H1 (cell line): ENCODE measurements at regions not wholly inside any gene's neighbourhood (a gene's known extent, or its start where the extent isn't known, plus 50 kb on each side); places are given as distances from the start of the nearest gene placed in this dataset.

Experiments used
- CTCF ChIA-PET: fragments of 300-600 bp; sonication (Branson Sonifier 250); formaldehyde crosslinking; loops from one replicate; lab custom pipeline; 2021; ENCODE audit not compliant: partially characterized antibody; lab: Charles Lee
- POLR2A ChIA-PET: fragments of 300-600 bp; sonication (Branson Sonifier 250); formaldehyde crosslinking; loops from one replicate; lab custom pipeline; 2021; ENCODE audit warnings: inconsistent platforms; ENCODE audit not compliant: partially characterized antibody; lab: Charles Lee
- DNase-seq, 2 experiments: peaks; one replicate each; pipeline versions ENCODE4 v3.0.0 to v3.0.0-alpha.2; 2010 to 2022; ENCODE audit warnings: low spot score in 2 of 2, low read depth in 1 of 2, mixed read lengths in 1 of 2
- FAIRE-seq: peaks from 2 replicates; lab custom pipeline; 2011; peaks lifted over from hg19 to GRCh38; lab: Jason Lieb, UNC
- H2AFZ ChIP-seq: 2 replicates; pipeline ENCODE4 v1.8.1; 2012; ENCODE audit warnings: low read length, inconsistent platforms
- H2AK5ac ChIP-seq: 2 replicates; pipeline ENCODE4 v1.6.1; 2013; ENCODE audit warnings: low read depth, low read length
- H2BK120ac ChIP-seq: replicated peaks from 2 replicates; pipeline ENCODE3; 2013; ENCODE audit warnings: low read depth, low read length, inconsistent platforms
- H2BK12ac ChIP-seq: 2 replicates; pipeline ENCODE4 v1.6.1; 2013; ENCODE audit warnings: low read depth, low read length
- H2BK15ac ChIP-seq: 2 replicates; pipeline ENCODE4 v1.6.1; 2013; ENCODE audit warnings: low read length
- H2BK20ac ChIP-seq: 2 replicates; pipeline ENCODE4 v1.6.1; 2013; ENCODE audit warnings: low read length
- H2BK5ac ChIP-seq: 2 replicates; pipeline ENCODE4 v1.6.1; 2013; ENCODE audit warnings: low read depth, low read length
- H3K14ac ChIP-seq: 2 replicates; pipeline ENCODE4 v1.6.1; 2013; ENCODE audit warnings: inconsistent platforms; ENCODE audit not compliant: insufficient read length
- H3K18ac ChIP-seq: 2 replicates; pipeline ENCODE4 v1.6.1; 2013; ENCODE audit warnings: low read length; ENCODE audit errors: extremely low read depth
- H3K23ac ChIP-seq: 2 replicates; pipeline ENCODE4 v1.6.1; 2013; ENCODE audit warnings: inconsistent platforms; ENCODE audit not compliant: insufficient read length
- H3K23me2 ChIP-seq: 2 replicates; pipeline ENCODE4 v1.6.1; 2013; ENCODE audit warnings: low read depth, low read length
- H3K27ac ChIP-seq: 2 replicates; pipeline ENCODE4 v1.6.1; 2011; ENCODE audit warnings: low read depth, low read length, inconsistent platforms
- H3K27me3 ChIP-seq, 4 experiments: replicated peaks in 1 of 4; 1 replicate in 1 of 4; 2 replicates in 3 of 4; pipeline versions ENCODE4 v1.6.1 to v1.8.1; 2011 to 2013; ENCODE audit warnings: low read length in 3 of 4, mild to moderate bottlenecking in 3 of 4, inconsistent platforms in 2 of 4, mixed read lengths in 2 of 4, moderate library complexity in 1 of 4; ENCODE audit not compliant: control insufficient read depth in 3 of 4, insufficient read depth in 3 of 4; ENCODE audit errors: extremely low read depth in 1 of 4
- H3K36me3 ChIP-seq, 4 experiments: 2 replicates each; pipeline versions ENCODE4 v1.6.1 to v1.8.1; 2011 to 2013; ENCODE audit warnings: mild to moderate bottlenecking in 4 of 4, low read length in 3 of 4, moderate library complexity in 2 of 4, control low read depth in 1 of 4, inconsistent platforms in 1 of 4; ENCODE audit not compliant: insufficient read depth in 4 of 4, control insufficient read depth in 2 of 4
- H3K4ac ChIP-seq: replicated peaks from 2 replicates; pipeline ENCODE3; 2013; ENCODE audit warnings: low read length, low read depth, mixed read lengths, inconsistent platforms; ENCODE audit not compliant: insufficient read length
- H3K4me1 ChIP-seq, 4 experiments: replicated peaks in 1 of 4; 1 replicate in 1 of 4; 2 replicates in 3 of 4; pipeline versions ENCODE4 v1.6.1 to v1.8.1; 2011 to 2013; ENCODE audit warnings: low read length in 3 of 4, inconsistent platforms in 2 of 4, mixed read lengths in 1 of 4; ENCODE audit not compliant: insufficient read depth in 4 of 4, control insufficient read depth in 3 of 4
- H3K4me2 ChIP-seq, 2 experiments: 2 replicates each; pipeline versions ENCODE4 v1.6.1 to v1.8.1; 2011 to 2013; ENCODE audit warnings: low read depth in 2 of 2, low read length in 2 of 2, control low read depth in 1 of 2, inconsistent platforms in 1 of 2, mild to moderate bottlenecking in 1 of 2; ENCODE audit not compliant: insufficient read depth in 1 of 2
- H3K4me3 ChIP-seq, 4 experiments: fragments of 200-600, 300-600 bp in 1 of 4; sonication (generic), shearing (Covaris generic), sonication (Bioruptor Twin) in 1 of 4; 2 replicates each; pipeline versions ENCODE4 v1.5.1 to v1.8.1; 2011 to 2016; ENCODE audit warnings: low read length in 4 of 4, low read depth in 3 of 4, control low read depth in 2 of 4, inconsistent platforms in 2 of 4, mild to moderate bottlenecking in 2 of 4, mixed read lengths in 1 of 4, moderate library complexity in 1 of 4; ENCODE audit not compliant: insufficient read depth in 2 of 4; ENCODE audit errors: extremely low read depth in 1 of 4
- H3K56ac ChIP-seq: replicated peaks from 2 replicates; pipeline ENCODE3; 2013; ENCODE audit warnings: low read depth, mild to moderate bottlenecking, mixed read lengths, low read length, inconsistent platforms; ENCODE audit not compliant: insufficient read length
- H3K79me1 ChIP-seq: 2 replicates; pipeline ENCODE4 v1.6.1; 2013; ENCODE audit warnings: low read depth, low read length, control low read depth
- H3K79me2 ChIP-seq, 2 experiments: 2 replicates each; pipeline versions ENCODE4 v1.6.1 to v1.8.1; 2012 to 2013; ENCODE audit warnings: low read length in 2 of 2, mild to moderate bottlenecking in 2 of 2, inconsistent platforms in 1 of 2; ENCODE audit not compliant: insufficient read depth in 2 of 2, control insufficient read depth in 1 of 2
- H3K9ac ChIP-seq, 4 experiments: replicated peaks in 1 of 4; 1 replicate in 1 of 4; 2 replicates in 3 of 4; pipeline versions ENCODE4 v1.6.1 to v1.8.1; 2011 to 2013; ENCODE audit warnings: low read depth in 3 of 4, low read length in 3 of 4, control low read depth in 2 of 4, mild to moderate bottlenecking in 2 of 4, moderate library complexity in 2 of 4, inconsistent platforms in 1 of 4; ENCODE audit errors: extremely low read depth in 1 of 4
- H3K9me3 ChIP-seq, 2 experiments: 2 replicates each; pipeline versions ENCODE4 v1.6.1 to v1.8.1; 2012 to 2013; ENCODE audit warnings: mild to moderate bottlenecking in 2 of 2, moderate library complexity in 2 of 2, control low read depth in 1 of 2, inconsistent platforms in 1 of 2, low read depth in 1 of 2, low read length in 1 of 2, mixed read lengths in 1 of 2; ENCODE audit not compliant: insufficient read depth in 2 of 2
- H4K20me1 ChIP-seq, 2 experiments: replicated peaks in 1 of 2; 2 replicates each; pipeline versions ENCODE3 to v1.8.1; 2011 to 2013; ENCODE audit warnings: inconsistent platforms in 2 of 2, low read length in 2 of 2, mild to moderate bottlenecking in 1 of 2; ENCODE audit not compliant: insufficient read depth in 2 of 2, control insufficient read depth in 1 of 2
- H4K5ac ChIP-seq: 2 replicates; pipeline ENCODE4 v1.6.1; 2013; ENCODE audit warnings: low read length, low read depth, mixed read lengths, inconsistent platforms; ENCODE audit not compliant: insufficient read length
- H4K8ac ChIP-seq: 2 replicates; pipeline ENCODE4 v1.8.0; 2013; ENCODE audit warnings: mild to moderate bottlenecking, moderate library complexity, low read length, inconsistent platforms; ENCODE audit not compliant: insufficient read depth; ENCODE audit errors: extremely low read depth
- H4K91ac ChIP-seq: replicated peaks from 2 replicates; pipeline ENCODE3; 2013; ENCODE audit warnings: low read length, mixed read lengths, inconsistent platforms; ENCODE audit not compliant: insufficient read length
- BRCA1 ChIP-seq: IDR thresholded peaks from 2 replicates; pipeline ENCODE4 v1.6.1; 2012; ENCODE audit warnings: low read depth, low read length, improper control_type of control experiment
- CTCF ChIP-seq, 3 experiments: IDR thresholded peaks; 1 replicate in 2 of 3; 2 replicates in 1 of 3; pipeline versions ENCODE4 v1.5.1 to v1.6.1; 2011; ENCODE audit warnings: low read length in 3 of 3, mild to moderate bottlenecking in 3 of 3, inconsistent platforms in 2 of 3, low read depth in 1 of 3, moderate library complexity in 1 of 3; ENCODE audit not compliant: insufficient read depth in 1 of 3; ENCODE audit errors: control extremely low read depth in 1 of 3
- EGR1 ChIP-seq: IDR thresholded peaks from 2 replicates; pipeline ENCODE4 v1.6.1; 2011; ENCODE audit warnings: low read depth, low read length, borderline replicate concordance
- EP300 ChIP-seq, 2 experiments: IDR thresholded peaks; 1 replicate in 1 of 2; 2 replicates in 1 of 2; pipeline ENCODE4 v1.6.1; 2011 to 2012; ENCODE audit warnings: low read depth in 2 of 2, low read length in 2 of 2, mild to moderate bottlenecking in 2 of 2, borderline replicate concordance in 1 of 2, inconsistent platforms in 1 of 2, moderate library complexity in 1 of 2
- JUND ChIP-seq: IDR thresholded peaks from 2 replicates; pipeline ENCODE4 v1.6.1; 2011; ENCODE audit warnings: mild to moderate bottlenecking, improper control_type of control experiment, low read length
- KDM5A ChIP-seq: fragments of 200-600 bp; IDR thresholded peaks from 2 replicates; pipeline ENCODE4 v1.7.1; 2012; ENCODE audit warnings: mild to moderate bottlenecking, low read length, inconsistent platforms, mixed read lengths
- NANOG ChIP-seq: IDR thresholded peaks from 2 replicates; pipeline ENCODE4 v1.6.1; 2011; ENCODE audit warnings: low read length, low read depth, mild to moderate bottlenecking, inconsistent platforms; ENCODE audit not compliant: insufficient read depth, poor library complexity, severe bottlenecking
- POU5F1 ChIP-seq: IDR thresholded peaks from 2 replicates; pipeline ENCODE4 v1.6.1; 2011; ENCODE audit warnings: low read depth, mild to moderate bottlenecking, low read length, moderate library complexity
- WGBS, 2 experiments: shearing (Covaris generic) in 1 of 2; methylation state at CpG; one replicate each; pipeline versions ENCODE4 v1.1.6 to v1.1.7; 2013 to 2015; ENCODE audit warnings: low lambda C conversion rate in 2 of 2, mixed read lengths in 2 of 2, inconsistent platforms in 1 of 2, low coverage in 1 of 2, missing lambda C conversion rate in 1 of 2; ENCODE audit not compliant: insufficient replicate concordance in 2 of 2, insufficient coverage in 1 of 2, insufficient read length in 1 of 2; ENCODE audit errors: extremely low coverage in 1 of 2, missing lambda C conversion rate in 1 of 2; 5-methylcytosine and 5-hydroxymethylcytosine counted together
- TF ChIP-seq, protein P1 (sequence below): IDR thresholded peaks from 2 replicates; pipeline ENCODE4 v1.6.1; 2011; ENCODE audit warnings: low read length, improper control_type of control experiment

GRCh38 chr10:53006663-53007526 is 234.3 kb upstream of the MBL2 start:
- POLR2A ChIA-PET: no interaction called here
- no peak overlapping the region for H3K9ac ChIP-seq
- no peak for DNase-seq
- no peak overlapping the region for H3K14ac ChIP-seq
- H4K8ac ChIP-seq: no peak overlapping the region
- no peak for FAIRE-seq
- no peak overlapping the region for H2AK5ac ChIP-seq
- H2BK120ac ChIP-seq: no peak overlapping the region
- H3K56ac ChIP-seq: no peak overlapping the region
- CTCF ChIA-PET: no interaction called here
- peaks cover 0 to 5% (median 0%) of the 10 kb centered on the region in 4 experiments; a peak in 1 of 7 replicates for H3K4me1 ChIP-seq
- H2BK20ac ChIP-seq: no peak overlapping the region
- H3K4ac ChIP-seq: no peak overlapping the region
- H2AFZ ChIP-seq: no peak overlapping the region
- no peak overlapping the region for H2BK15ac ChIP-seq
- no peaks in the 10 kb centered on the region for H4K20me1 ChIP-seq
- no peak overlapping the region for H3K18ac ChIP-seq
- no peaks in the 10 kb centered on the region for H3K79me1 ChIP-seq
- no peak overlapping the region for H3K4me2 ChIP-seq
- no peaks in the 10 kb centered on the region for H3K9me3 ChIP-seq
- no peak overlapping the region for H4K91ac ChIP-seq
- no peaks in the 10 kb centered on the region for H3K36me3 ChIP-seq
- no peaks in the 10 kb centered on the region for H3K27me3 ChIP-seq
- no peaks in the 10 kb centered on the region for H3K79me2 ChIP-seq
- no peak overlapping the region for H4K5ac ChIP-seq
- no peak overlapping the region for H3K23ac ChIP-seq
- no peaks in the 10 kb centered on the region for H3K23me2 ChIP-seq
- no peak overlapping the region for H2BK5ac ChIP-seq
- no peak overlapping the region for H3K4me3 ChIP-seq
- no peak overlapping the region for H3K27ac ChIP-seq
- WGBS, 2 experiments: 95% methylated on average over 1 of the region's 1 CpG; no CpG with 5 or more reads in 1 of the 2 experiments
- no peak overlapping the region for H2BK12ac ChIP-seq
- TF ChIP-seq, protein P1, sequence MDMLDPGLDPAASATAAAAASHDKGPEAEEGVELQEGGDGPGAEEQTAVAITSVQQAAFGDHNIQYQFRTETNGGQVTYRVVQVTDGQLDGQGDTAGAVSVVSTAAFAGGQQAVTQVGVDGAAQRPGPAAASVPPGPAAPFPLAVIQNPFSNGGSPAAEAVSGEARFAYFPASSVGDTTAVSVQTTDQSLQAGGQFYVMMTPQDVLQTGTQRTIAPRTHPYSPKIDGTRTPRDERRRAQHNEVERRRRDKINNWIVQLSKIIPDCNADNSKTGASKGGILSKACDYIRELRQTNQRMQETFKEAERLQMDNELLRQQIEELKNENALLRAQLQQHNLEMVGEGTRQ: no peak
- no peak for TF ChIP-seq EP300 (IDR thresholded peaks at IDR 0.05; ENCODE audit: borderline replicate concordance in 1 of 2, low read depth in 2 of 2, low read length in 2 of 2)
- no peak for TF ChIP-seq JUND
- TF ChIP-seq NANOG: no peak
- TF ChIP-seq POU5F1: no peak
- no peak for TF ChIP-seq KDM5A
- no peak for TF ChIP-seq BRCA1
- no peak for TF ChIP-seq EGR1
- TF ChIP-seq CTCF (IDR thresholded peaks at IDR 0.05; ENCODE audit: control extremely low read depth in 1 of 3, insufficient read depth in 1 of 3, low read depth in 1 of 3, low read length in 3 of 3): no peak
